Gastroesophageal sphincter (tissue), 3 donors: ENCODE measurements at regions not wholly inside any gene's neighbourhood (a gene's known extent, or its start where the extent isn't known, plus 50 kb on each side); places are given as distances from the start of the nearest gene placed in this dataset.

Source experiments
- CTCF ChIP-seq, 4 experiments: fragments of 200-600 bp in 2 of 4; fragments of 450-650 bp in 2 of 4; sonication (generic) in 1 of 4; IDR thresholded peaks; one replicate each; pipeline ENCODE4 v1.5.1; 2017 to 2019; ENCODE audit warnings: antibody characterized with exemption in 4 of 4, mild to moderate bottlenecking in 2 of 4, moderate library complexity in 2 of 4
- POLR2A ChIP-seq, 2 donors: fragments of 450-650 bp; IDR thresholded peaks; one replicate each; pipeline ENCODE4 v1.6.1; 2017; ENCODE audit warnings: antibody characterized with exemption in 2 of 2, mild to moderate bottlenecking in 2 of 2, moderate library complexity in 1 of 2
- POLR2AphosphoS5 ChIP-seq: sonication (generic); formaldehyde crosslinking; IDR thresholded peaks from one replicate; pipeline ENCODE4 v1.6.1; 2017; ENCODE audit warnings: antibody characterized with exemption

DNA sequence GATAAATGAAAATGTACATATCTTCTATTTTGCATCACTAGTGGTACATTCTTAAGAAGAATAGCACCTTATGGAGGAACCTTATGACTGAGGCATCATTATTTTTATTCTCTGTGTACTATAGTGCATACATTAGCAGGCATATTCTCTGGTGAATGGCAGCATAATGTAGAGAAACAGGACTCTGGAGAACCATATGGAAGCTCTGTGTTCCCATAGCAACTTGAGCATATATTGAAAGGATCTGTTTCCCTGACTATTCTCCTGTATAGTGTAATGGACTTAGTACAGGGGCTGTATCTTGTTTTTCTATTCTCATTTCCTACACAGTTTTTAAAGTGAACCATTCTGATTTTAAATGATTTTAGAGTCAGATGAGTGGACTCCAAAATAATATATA lies 128.4 kb upstream of the SMIM30 start:
- TF ChIP-seq CTCF (IDR thresholded peaks at IDR 0.05) = no peak
- no peak for TF ChIP-seq POLR2A (IDR thresholded peaks at IDR 0.05)
- no peak for TF ChIP-seq POLR2AphosphoS5
